NAMALWA (cell line): ENCODE measurements at regions not wholly inside any gene's neighbourhood (a gene's known extent, or its start where the extent isn't known, plus 50 kb on each side); places are given as distances from the start of the nearest gene placed in this dataset.

Source experiments
- DNase-seq: peaks from one replicate; pipeline ENCODE4 v3.0.0-alpha.2; 2015; ENCODE audit warnings: low spot score

- no peak for DNase-seq
Observed at GRCh38 chr7:10122551-10123100, 851.0 kb upstream of the PHF14 start.

GRCh38 chr7:10128748-10129147, 844.9 kb upstream of the PHF14 start:
- peak; percentile 46 for DNase-seq

- DNase-seq: no peak
Observed at GRCh38 chr7:10138087-10138854, 835.4 kb upstream of the PHF14 start.

DNA sequence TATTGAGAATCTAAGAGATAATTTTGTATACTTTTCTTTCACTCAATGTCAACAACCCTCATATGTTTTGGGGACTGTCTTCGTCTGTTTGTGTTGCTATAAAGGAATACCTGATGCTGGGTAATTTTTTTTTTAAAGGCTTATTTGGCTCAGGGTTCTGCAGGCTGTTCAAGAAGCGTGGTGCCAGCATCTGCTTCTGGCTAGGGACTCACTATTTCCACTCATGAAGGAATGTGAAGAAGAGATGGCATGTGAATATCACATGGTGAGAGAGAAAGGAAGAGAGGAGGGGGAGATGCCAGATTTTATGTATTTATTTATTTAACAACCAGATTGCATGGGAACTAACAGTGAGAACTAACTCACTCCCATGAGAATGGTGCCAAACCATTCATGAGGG, 827.4 kb upstream of the PHF14 start:
- DNase-seq: no peak

DNA sequence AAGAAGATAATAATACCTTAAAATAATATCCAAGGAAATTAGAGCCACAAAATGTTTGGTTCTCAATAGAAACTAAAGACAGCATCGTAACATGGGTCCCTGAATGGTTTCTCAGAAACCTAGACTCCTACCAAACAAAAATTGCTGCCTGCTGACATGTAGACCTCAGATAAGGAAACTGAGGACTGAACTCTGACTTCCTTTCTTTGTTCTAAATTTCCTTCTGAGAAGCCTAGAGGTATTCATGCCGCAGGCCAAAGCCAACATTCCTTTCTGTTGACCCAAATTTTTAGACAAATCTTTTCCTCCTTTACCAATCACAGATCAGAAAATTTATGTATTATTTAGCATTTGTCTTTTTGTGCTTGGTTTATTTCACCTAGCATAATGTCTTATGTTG, 816.7 kb upstream of the PHF14 start:
- no peak for DNase-seq

DNA sequence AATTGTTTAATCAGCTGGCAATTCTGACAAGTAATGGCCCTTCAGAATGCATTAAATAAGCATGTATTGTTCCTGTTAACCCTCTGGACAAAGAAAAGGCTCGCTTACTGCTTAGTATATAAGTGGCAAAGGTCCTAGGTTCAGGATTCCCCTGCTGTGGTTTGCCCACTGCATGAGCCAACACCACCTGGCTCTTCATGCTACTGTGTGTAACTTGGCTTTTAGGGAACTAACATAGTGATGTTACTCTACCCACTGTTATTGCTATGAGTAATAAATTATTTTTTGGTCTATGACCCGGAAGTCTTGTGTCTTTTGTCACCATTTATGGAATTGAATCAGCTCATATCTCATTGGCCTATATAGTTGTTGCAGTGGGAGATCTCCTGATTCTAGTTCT, 791.7 kb upstream of the PHF14 start:
- no peak for DNase-seq

- no peak for DNase-seq
Observed at GRCh38 chr7:10192074-10192473, 781.6 kb upstream of the PHF14 start.

GRCh38 chr7:10205696-10206095, 768.0 kb upstream of the PHF14 start:
- DNase-seq: no peak

DNA sequence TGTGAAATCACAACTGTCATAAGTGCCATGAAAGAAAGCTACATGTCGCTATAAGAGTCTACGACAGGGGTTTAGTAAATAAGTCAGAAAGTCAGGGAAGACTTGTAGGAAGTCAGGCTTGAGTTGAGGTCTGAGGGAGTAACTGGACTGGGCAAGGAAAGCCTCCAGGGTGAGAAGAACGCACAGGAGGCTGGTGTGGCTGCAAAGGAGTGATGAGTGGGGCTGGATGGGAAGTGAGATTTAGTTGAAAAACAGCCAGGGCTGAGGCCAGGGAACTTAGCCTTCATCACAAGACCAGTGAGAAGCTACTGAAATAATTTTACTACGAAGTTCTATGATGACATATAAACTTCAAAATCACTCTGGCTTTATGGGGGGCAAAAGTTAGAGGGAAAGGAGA, 763.7 kb upstream of the PHF14 start:
- no peak for DNase-seq

DNA sequence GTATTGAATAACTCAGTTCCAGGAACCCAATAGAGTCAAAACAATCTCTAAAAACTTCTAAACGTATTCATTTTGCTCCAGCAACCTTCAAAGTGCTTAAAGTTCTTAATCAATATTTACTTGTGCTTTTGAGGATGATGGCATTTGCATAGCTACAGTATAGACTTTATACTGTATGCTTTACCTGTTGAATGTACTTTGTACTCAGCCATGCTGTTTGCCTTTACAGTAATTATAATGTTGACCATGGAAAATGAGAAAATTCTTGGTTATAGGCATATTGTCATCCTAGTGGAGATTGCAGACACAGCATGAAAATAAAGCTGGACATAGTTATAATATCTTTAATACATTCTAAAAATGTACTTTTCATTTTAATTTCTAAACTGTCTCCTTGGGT, 762.7 kb upstream of the PHF14 start:
- DNase-seq: no peak

DNA sequence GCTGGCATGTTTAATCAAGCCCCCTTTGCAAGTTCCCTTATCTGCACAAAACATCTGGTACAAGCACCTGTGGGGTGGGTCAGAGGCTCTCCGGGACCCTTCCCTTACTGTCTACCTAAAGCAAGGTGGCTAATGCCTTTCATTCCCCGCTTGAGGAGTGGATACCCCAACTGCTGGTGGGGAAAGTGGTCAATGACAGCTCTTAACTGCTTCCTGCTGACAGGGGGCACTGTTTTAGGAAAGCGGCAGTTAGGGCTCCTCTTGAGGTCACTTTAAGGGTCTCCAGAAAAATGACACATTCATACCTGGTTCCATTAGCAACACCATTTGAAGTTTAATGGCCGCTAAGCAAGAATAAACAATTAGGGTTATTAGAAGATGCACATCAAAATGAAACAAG, 761.8 kb upstream of the PHF14 start:
- no peak for DNase-seq

GRCh38 chr7:10212649-10213048, 761.0 kb upstream of the PHF14 start:
- DNase-seq: no peak

GRCh38 chr7:10216462-10216861, 757.2 kb upstream of the PHF14 start:
- no peak for DNase-seq

DNA sequence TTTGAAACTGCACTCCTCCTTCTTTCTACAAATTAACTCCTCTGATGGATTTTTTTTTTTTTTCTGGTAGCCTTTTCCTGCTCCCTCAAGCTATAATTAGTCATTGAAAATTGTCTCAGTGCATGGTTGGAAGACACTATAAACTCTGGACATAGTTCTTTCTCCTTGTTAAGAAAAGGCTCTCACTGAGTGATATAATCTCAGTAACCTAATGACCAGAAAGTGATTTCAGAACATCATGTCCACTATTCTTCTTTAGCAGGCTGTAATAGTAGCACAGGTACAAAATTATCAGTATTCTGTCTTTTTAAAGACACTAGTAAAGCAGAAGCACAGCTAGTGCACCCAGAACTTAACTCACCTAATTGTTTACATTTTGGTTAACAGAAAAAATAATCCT, 752.6 kb upstream of the PHF14 start:
- no peak for DNase-seq

DNA sequence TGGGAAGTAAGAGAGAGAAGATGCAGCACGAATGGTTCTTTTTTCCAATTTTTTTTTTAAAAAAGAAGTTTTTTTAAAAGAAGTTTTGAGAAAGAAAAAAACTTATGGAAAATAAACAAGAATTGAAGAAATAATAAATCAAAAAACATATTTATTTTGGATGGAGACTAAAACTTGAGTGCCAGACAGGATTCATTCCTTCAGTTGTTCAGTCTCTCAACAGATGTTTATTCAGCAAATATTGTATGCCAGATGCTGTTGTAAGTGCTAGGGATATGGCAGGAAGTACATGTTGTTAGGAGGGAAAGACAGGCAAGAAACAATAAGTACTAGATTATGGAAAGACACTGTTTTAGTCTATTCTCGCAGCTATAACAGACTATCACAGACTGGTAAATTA, 750.7 kb upstream of the PHF14 start:
- no peak for DNase-seq

- no peak for DNase-seq
Observed at GRCh38 chr7:10225275-10225674, 748.4 kb upstream of the PHF14 start.

DNA sequence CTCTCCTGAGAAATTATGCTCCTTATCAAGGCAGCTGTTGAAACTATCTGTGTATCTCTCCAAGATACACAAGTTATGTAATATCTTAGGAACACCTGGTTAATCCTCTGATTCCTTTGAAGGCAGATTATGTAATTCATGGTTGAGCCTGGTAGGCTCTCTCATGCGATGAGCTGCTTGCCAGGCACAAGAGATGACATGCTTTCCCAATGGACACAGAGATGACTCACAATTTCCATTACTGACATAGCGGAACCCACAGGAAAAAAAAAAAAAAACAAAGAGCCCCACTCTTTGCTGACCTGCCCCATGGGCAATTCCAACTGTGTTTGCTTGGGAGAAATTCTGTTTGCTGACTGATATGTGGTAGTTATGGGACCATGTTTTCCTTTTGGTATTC, 736.4 kb upstream of the PHF14 start:
- DNase-seq: no peak

- no peak for DNase-seq
Observed at GRCh38 chr7:10238641-10239040, 735.0 kb upstream of the PHF14 start.

DNA sequence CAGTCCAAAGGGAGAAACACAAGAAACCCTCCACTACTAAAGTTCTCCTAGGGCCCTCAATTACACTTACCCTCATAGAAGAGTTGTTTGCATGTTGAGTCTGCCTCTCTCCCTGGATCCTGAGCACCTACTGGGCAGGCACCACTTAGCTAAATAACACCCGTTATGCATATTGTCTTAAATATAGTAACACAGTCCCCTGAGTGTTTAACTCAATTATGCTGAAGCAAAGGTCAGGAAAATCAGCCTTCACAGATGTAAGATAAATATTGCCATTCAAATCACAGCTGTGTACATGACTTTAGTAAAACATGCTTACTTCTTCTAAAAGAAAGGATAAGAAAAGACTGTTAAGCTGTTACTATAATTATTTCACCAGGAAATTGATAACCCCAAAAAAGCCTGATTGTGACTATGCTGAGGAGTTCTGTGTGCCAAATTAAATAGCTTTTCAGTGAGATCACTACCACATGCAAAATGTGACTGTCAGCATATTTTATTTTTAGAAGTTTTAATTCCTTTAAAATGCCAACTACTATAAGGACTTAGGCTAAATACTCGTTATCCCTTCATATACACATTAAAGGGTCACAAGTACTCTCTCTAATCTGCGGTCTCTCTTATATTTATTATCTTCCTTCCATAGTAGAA, 733.9 kb upstream of the PHF14 start:
- DNase-seq: peak; percentile 7

- no peak for DNase-seq
Observed at GRCh38 chr7:10245406-10245805, 728.3 kb upstream of the PHF14 start.

DNA sequence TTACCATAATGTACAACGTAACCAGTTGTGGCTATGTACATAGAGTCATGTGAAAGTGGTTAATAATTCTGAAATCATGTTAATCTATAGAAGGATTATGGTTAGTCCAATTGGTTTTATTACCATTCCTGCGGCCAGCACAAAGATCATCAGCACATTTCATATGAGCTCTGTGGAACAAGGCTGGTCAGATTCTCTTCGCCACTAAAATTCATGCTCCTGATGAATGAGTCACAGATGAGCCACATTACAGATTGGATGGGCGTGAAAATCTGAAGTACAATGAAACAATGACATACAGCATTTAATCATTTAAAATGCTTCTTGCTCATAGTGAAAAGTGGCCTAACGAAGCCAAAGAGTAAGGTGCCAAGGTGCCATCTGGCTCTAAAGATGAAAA, 716.2 kb upstream of the PHF14 start:
- no peak for DNase-seq

- DNase-seq: no peak
Observed at GRCh38 chr7:10266976-10267375, 706.7 kb upstream of the PHF14 start.

DNA sequence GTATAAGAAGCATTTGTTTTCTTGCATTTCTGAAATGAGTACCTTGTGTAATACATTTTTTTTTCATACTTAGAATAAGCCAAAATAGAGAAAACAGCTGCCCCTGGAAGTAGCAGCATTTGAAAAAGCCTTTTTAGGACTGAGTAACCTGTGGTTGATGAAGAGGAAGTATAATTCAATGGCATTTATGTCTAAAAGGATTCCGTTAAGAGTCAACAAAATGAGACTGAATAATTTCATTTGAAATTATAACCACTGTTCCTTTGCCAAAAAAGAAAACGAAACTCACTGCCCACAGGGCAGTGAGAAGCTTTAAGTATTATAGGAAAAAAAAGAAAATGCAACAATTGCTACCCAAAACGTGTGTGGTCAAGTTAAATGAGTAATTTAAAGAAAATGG, 705.6 kb upstream of the PHF14 start:
- no peak for DNase-seq

DNA sequence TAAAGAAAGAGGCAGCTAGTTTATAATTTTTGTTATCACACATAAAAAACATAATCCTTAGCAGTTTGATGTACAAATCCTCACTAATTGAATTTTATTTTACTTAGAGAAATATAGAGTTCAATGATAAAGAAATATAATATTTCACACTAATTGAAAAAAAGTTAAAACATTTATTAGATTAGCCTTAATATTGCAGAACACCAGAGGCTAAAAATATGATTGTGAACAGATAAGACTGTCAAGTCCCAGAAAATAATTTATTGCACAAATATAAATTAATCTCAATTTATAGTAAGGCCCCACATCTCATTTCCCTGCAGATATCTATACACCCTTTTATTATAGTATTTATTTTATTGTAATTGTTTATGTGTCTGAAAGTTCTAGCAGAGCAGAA, 690.8 kb upstream of the PHF14 start:
- no peak for DNase-seq
